Fibroblast of skin of scalp (primary cell): ENCODE measurements at regions not wholly inside any gene's neighbourhood (a gene's known extent, or its start where the extent isn't known, plus 50 kb on each side); places are given as distances from the start of the nearest gene placed in this dataset.

Experiments
- DNase-seq: peaks from one replicate; pipeline ENCODE4 v3.0.0-alpha.2; 2013

DNA sequence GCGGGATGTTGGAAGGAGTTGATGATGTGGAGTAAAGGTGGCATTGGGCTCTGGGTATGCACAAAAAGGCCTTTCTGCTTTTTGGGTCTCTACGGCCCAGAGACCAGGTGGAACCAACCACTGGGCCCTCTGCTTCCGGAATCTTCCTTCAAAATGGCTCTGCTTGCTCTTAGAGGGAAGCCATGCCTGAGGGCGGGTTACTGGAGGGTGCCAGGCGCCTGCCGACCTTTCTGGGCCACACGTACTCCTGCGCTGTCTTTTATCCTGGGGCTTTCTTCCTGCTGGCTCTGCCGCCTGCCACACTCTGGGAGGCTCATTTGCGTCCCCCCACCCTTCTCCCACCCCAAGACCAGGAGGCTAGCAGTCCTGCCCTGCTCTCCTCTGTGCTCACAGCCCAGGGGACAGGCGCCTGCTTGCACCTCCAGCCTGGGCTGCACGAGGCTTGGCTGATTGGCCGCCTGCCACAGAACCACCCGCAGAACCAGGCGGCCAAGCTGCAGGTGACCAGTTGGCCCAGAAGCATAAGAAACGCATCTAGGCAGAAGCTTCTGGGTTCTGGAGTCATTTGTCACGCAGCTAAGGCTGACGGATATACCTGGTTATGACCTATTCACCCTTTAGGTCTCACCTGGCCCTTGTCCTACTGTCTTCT lies 536.9 kb downstream of the TBC1D22A start:
- no peak for DNase-seq

DNA sequence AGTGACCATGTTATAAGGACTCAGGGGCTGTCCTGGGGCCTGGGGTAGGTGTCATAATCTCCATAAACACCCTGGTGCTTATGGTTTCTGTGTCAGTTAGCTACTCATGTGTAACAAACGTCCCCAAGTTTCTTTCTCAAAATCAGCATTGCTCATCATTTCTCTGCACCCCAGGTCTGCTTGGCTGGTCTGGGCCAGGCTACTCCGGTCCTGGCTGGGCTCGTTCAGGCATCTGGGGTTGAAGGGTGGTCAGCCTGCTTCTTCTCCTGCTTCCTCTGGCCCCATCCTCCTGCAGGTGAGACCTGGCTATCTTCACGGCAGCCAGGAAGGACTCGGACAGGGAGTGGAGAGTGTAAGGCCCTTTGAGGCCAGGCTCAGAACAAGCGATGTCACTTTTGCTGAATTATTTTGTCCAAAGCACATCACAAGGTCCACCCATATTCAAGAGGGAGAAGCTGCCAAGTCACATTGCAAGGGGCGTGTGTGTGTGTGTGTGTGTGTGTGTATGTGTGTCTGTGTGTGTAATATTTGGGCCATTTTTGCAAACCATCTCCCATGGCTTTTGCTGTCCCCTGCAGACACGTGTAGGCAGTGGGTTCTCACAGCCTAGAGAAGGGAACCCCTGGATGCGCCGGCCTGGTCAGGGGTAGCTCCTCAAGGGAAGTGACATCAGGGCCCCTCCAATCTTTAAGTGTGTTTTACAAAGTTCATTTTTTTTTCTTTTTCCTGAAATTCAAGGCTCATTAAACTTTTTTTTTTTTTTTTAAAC lies 535.8 kb downstream of the TBC1D22A start:
- no peak for DNase-seq

DNA sequence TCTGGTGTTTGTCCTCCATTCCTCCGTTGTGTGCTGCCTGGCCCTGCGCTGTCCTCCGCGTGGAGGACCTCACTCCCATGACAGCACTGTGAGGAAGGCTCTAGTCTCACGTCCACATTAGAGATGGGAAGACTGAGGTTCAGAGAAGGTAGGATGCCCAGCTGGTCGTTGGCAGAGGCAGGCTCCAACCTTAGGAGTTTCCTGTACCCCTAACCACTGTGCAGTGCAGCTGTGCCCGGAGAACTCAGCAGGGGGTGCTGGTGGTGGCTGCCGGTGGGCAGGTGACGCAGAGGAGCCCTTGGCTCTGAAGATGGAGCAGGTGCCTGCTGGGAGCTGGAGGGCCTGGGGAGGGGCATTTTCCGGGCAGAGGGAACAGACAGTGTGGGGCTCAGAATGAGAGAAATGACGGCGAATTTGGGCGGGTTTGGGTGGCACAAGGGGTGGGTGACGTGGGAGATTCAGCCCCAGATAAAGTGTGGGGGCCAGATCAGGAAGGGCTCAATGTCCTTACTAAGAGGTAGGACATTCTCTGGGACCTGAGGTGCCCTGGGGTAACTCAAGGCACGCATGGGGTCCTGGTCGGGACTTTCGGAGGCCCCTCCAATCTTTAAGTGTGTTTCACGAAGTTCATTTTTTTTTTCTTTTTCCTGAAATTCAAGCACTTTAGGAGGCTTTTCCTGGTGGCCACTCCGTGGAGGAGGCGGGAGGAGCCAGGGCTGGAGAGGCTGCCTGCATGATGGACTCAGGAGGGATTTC lies 535.0 kb downstream of the TBC1D22A start:
- no peak for DNase-seq

DNA sequence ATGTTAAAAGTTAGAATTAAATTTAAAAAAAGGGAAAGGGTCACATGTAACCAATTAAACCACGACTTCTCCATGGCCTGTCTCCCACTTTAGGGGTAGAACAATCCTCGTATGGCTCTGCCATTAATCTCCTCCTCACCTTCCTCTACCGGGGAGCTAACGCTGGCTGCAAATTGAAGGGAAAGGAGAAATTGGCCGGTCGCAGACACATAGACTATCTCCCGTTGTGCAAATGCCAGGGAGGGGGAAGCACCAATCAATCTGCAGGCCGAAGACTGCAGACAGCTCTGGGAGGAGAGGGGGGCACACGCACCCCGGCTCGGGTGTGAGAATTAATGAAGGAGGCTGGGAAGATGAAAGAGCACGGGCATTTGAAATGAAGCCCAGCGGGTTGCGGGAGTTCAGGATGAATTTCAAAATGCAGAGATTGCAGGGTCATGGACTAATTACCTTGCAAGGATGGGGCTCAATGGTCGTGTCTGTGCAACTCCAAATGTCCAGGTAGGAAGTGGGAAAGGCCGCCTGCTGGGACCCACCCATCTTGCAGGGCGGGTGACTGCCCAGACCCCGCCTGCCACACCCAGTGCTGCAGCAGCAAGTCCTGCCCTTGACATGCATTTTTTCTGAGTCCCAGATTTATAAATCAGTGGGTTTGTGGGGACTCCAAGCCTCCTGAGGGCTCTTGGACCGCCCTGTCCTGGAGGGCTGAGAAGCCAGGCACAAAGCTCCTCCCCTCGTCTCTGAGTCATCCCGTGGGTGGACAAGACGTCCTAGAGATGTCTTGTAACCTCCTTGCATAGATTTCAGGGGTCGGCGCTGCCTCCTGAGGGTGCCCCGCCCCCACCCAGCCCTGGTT lies 534.2 kb downstream of the TBC1D22A start:
- no peak for DNase-seq

DNA sequence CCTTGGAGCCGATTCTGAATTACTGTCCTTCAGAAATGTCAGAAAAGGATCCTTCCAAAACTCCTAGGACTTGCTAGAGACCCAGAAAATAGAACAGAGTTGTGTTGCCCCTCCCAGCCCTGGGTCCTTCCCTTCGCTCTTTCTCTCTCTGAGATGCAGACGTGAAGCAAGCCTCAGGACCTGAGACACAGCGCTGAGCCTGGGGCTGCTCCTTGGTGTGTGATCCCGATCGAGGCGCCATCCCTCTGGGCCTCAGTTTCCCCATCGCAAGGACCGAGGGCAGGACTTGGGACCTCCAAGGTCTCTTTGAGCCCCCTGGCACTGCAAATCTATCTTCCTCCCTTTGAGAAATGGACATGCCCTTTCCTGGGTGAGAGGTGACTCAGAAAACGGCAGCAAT lies 533.5 kb downstream of the TBC1D22A start:
- DNase-seq, result no peak

DNA sequence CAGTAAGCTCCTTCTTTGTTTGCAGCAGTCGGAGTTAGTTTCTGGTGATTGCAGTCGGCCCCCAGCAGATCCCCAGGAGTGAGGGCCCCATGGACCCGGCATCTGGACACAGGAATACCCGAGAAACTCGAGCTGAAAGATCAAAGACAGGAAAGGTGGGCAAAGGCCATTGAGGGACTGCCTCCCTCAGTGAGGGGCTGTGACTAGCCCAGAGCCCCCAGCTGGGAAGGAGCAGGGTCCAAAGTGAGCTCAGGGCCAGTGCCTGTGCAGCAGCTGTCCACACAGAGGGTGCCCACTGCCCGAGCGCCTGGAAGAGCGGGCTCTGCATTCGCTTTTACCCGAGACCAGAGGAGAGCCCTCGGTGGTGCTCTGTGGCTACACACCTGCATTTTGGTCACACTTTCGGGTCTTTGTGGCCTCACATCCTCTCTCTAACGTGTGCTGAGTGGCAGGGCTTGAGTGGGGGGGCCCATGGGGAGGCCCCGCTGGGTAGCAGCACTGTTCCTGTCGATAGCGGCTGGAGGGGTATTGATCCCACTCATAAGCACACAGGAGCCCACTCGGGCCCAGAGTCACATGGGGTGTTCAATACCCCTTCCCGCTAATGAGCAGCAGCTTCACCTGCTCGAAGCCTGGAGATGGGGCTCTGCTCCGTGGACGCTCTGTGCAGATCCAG lies 532.9 kb downstream of the TBC1D22A start:
- DNase-seq, result no peak

DNA sequence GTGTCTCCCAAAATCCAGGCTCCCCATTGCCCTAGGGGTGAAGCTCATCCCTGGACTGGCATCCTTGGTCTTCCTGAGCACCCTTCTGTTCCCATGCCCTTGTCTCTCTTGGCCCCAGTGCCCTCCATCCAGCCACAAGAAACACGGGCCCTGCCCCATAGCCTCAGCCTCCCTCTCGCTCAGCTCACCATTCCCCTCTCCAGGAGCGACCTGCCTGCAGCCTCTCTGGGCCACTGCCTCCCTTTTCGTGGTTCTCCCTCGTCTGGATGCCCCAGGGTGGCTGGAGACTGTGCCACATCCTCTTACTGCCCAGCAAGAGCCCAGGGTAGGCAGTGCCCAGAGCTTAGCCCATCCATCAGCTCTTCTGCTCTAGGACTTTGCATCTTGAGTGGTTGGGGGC lies 532.1 kb downstream of the TBC1D22A start:
- DNase-seq, result no peak

DNA sequence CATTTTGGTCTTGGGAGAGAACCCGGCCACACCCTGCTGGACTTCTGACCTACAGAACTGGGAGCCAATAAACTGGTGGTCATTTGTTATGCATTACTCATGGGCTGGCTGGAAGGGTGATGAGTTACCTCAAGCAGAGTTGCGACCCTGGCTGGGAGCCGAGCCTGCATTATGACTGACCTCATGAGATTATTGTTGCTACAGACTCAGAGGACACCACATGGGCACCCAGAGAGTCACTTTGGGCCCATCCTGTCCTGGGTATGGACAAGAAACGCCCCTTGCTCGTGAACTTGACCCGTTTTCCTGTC lies 531.7 kb downstream of the TBC1D22A start:
- no peak for DNase-seq

DNA sequence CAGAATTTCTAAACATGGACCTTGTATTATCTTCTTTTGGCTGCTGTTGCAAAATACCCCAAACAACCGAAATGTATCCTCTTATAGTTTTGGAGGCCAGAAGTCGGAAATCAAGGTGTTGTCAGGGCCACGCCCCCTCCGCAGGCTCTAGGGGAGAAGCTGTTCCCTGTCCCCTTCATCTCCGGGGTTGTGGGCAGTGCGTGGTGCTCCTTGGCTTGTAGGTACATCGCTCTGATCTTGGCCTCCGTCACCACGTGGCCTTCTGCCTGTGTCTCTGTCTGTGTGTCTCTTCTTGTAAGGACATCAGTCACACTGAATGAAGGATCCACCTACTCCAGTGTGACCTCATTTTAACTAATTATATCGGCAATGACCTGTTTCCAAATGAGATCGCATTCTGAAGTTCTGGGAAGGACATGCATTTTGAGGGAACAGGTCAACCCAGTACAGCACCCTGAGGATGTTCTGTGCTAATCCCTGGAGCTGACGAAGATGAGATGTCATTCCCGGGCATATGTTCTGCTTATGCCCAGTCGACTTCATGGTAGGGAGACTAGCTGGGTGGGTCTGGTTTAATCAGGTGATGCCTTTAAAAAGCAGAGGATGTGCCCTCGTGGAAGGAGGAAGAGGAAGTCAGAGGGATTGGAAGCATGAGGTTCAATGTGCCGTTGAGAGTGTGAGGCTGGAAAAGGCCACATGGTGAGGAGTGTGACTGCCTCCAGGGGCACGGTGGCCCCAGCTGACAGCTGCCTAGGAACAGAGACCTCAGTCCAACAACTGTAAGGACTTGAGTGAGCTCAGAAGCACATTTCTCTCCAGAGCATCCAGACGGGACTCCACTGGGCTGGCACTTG lies 531.1 kb downstream of the TBC1D22A start:
- DNase-seq, result no peak

DNA sequence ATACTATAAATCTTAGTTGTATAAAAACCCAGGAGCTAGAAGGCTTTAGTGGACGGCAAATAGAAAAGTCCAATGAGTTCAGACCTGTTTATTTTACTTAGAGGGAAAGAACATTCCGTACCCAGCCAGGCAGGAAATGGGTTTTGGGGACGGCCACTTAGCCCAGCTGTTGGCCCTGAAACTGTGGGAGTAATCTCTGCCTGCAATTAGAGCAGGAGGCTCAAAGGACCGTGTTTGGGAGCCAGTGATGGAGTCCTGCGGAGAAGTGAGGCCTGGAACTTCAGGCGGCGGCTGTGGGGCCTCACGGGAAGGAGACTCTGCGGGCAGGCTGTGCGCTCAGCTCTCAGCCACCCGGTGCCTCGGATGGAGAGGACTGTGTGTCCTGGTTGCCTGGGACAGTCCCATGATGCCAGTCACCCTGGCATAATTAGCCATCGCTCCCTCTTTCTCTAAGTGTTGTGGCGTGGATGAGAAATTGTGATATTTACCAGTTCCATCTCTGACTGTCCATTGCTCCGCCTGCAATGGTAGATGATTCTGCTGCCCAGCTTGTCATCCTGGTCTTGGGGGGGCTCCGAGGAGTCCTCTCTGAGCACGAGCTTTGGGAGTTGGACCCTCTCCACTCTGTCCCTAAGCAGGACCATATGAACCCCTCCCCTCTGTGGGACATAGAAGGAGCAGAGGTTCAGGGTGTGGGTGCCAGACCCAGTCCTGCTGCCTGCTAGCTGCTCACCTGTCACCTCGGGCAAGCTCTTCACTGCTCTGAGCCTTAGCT lies 530.3 kb downstream of the TBC1D22A start:
- DNase-seq, result no peak

DNA sequence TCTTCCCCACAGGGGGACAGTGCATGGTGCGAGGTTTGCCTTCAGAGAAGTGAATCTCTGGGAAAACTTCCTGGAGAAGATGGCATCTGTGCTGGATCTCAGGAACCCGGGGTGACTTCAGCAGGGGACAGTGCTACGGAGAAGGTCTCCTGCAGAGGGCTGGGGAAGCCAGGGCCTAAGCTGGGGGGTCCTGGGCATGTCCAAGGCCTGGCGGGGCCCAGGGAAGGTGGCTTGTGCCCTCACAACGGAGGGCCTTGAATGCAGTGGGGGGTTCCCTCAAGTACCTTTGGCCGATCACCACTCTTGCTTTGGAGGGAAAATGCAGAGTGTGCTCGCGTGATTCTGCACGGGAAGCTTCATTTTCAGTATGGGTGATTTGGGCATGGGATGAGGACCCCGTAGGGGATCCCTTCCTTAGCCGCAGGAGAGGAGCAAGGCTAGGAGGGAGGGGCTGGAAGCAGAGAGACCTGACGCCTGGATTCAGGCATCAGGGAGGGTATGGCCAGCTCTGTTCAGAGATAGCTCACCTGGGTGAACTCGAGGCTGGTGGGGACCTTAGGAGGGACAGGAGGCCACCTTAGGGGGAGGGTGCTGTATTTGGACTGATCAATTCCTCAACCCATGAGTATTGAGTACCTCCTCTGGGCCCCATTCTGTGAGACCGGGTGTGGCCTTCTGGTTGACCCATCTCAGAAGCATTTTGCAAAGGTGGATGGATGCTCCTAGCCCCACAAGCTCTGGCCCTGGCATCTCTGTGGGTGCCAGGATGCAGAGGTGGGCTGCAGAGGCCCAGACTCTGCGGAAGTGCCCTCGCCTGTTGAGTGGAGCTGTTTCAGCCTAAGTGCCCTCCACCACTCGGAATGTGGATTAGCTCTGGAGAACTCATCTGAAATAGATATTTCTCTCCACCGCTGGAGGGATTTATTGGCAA lies 529.4 kb downstream of the TBC1D22A start:
- no peak for DNase-seq

DNA sequence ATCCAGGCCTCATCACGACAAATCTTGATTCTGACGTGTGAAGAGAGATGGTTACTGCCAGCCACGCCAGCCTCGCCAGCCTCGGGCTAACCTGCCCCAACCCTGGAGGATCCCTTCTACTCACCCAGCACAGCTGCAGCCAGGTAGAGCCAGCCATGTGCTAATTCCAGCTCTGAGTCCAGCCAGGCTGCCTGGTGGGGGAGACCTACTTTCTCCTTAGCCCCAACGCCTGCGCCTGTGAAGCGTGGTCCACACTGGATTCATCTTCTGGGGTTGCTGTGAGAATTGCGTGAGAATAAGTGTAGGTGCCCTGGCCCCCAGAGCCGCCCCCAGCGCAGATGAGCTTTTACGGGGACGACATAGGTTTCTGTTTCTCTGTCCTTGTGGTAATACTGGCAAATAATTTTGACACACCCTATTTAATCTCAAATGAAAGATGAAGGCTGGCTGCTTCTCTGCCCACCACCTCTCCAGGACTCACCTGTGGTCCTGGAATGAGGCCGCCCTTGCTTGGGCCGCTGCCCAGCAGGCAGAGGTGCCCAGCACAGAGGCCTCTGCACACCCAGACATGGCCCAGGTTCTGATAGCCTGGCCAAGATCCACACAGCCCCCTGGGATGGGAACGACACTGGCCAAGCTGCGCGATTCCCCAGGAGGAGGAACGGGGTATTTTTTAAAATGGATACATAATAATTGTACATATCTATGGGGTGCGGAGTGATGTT lies 528.4 kb downstream of the TBC1D22A start:
- DNase-seq, result no peak

DNA sequence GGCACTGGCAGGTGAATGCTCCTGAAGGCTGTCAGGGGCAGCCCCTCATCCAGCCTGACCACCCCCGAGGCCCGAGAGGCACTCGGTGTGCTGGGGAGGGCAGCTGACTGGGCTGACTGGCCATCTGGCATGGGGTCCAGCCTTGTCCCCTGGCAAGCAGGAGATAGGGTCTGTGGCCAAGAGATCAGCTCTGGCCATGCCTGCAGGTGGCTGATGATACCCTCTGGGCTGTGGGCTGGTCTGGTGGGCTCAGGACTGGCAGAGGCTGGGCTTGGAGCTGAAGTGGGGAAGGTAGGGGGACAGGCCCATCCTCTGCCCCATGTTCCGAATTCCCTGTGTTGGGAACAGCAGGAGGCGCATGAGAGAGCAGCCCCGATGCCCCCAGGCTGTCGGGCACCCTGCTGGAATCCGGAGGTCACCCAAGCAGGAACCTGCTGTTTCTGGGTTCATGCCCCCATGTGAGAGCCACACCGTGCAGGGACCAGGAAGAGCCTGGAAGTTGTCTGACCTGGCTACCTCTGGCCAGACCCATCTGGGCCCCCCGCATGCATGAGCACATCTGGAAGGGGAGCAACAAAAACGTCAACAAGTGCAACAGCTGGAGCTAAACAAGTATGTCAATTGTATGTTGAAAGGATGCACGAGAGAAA lies 527.0 kb downstream of the TBC1D22A start:
- no peak for DNase-seq

DNA sequence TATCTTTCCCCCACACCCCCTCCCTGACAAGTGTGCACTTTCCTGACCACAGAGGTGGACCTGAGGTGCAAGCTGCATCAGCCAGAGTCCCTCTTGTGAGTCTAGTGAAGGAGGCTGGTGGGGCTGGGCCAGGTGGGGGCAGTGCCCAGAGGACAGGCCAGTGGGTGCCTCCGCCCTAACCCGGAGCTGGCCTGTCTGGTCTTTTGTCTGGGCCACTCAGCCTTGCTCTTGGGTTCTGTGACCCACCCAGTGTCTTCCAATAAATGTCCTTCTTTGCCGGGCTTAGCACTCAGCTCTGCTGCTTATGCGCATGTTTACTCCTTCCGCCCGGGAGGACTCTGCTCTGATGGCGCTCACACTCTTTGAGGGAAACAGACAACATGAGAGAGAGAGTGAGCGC lies 526.2 kb downstream of the TBC1D22A start:
- no peak for DNase-seq

DNA sequence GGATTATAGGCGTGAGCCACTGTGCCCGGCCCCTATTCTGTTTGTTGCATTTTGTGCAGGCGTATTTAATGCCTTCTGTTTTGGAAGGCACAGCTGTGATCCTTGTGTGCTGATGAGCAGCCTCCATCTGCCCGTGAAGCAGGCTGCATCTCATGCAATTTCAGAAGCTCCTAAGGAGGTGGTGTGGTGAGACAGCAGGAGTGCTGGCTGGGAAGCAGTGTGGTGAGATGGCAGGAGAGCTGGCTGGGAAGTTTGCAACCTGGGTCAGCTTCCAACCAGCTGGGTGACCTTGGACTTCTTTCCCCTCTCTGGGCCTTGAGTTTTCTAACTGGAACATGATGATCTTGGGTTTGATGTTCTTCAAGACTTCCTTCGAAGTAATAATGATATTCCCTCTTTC lies 525.1 kb downstream of the TBC1D22A start:
- no peak for DNase-seq

DNA sequence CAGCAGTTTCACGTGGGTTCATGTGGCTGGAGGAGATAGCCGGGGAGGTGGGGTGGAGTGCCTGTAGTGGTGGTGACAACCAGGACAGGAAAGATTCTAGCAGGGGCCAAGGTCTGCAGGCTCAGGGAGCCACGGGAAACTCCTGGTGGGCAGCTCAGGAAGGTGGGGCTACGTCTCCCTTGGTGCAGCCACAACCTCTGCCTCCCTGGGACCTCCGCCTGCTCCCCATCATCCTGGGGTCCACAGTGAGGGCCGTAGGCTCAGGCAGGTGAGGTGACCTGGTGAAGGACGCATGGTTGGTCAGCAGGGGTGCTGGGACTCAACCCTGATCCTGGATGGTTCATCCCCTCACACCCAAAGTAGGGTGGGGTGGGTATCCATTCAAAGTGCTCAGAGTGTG lies 524.1 kb downstream of the TBC1D22A start:
- DNase-seq, result no peak

DNA sequence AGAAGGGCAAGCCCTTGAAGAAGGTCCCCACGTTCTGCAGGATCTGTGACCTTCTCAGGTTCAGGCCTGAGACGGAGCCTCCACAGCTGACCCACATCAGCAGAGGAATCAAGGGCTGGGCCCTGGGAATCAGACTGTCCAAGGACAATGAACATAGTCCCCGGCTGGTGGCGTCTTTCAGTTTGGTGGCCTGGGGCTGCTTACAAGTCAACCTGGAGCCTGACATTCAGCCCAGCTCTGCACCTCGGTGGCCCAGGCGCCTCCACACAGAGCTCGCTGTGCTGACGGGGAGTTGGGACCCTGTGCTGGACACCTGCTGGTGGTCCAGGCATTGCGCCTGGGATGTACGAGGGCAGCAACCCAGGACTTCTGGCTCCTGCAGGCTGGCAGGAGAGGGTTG lies 523.5 kb downstream of the TBC1D22A start:
- DNase-seq, result no peak

DNA sequence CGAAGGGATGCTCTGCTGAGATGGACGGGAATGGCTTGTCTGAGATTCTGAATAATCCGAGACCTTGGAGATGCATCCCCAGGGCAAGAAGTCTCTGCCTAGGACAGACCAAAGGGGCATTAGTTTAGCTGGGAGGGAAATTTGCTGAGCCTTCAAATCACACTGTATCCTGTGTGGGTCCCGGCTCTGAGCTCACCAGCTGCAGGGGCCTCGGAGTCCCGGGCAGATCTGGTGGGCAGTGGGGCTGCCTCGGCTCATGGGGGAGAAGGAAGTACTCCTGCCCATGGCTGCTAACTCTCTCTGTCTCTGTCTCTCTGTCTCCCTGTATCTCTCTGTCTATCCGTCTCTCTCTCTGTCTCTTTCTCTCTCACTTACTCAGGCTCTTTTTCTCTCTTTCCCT lies 522.4 kb downstream of the TBC1D22A start:
- no peak for DNase-seq
